Fibroblast of pulmonary artery (primary cell): ENCODE measurements at regions not wholly inside any gene's neighbourhood (a gene's known extent, or its start where the extent isn't known, plus 50 kb on each side); places are given as distances from the start of the nearest gene placed in this dataset.

Experiments
- DNase-seq: peaks from one replicate; pipeline ENCODE4 v3.0.0-alpha.2; 2010; ENCODE audit warnings: low read depth
- H3K4me3 ChIP-seq: replicated peaks from 2 replicates; pipeline ENCODE4 v1.5.1; 2011; ENCODE audit warnings: low read depth, mild to moderate bottlenecking, control low read depth, low read length, moderate library complexity
- TF ChIP-seq, protein P1 (sequence below): IDR thresholded peaks from 2 replicates; pipeline ENCODE4 v1.5.1; 2011; ENCODE audit warnings: mild to moderate bottlenecking, control low read depth, low read length, inconsistent platforms; ENCODE audit errors: missing control alignments

DNA sequence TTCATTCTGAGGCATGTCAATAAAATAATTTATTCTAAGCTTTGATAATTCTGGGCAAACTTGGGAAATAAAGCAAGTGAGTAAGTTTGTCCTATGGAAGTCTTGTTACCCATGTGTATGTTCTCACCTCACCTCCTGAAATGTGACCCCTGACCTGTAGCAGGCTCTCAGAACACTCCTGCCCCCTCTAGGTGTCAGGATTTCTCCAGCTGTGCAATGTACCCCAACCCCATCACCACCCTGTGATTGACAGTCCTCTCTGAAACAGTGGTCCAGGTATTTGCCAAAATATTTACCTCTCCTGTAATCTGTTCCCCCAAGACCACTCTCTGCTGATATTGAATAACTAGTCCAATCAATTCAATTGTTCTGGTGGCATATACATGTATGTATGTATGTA, 122.6 kb upstream of the PTER start:
- no peak for DNase-seq
- no peak overlapping the region for H3K4me3 ChIP-seq
- TF ChIP-seq, protein P1, sequence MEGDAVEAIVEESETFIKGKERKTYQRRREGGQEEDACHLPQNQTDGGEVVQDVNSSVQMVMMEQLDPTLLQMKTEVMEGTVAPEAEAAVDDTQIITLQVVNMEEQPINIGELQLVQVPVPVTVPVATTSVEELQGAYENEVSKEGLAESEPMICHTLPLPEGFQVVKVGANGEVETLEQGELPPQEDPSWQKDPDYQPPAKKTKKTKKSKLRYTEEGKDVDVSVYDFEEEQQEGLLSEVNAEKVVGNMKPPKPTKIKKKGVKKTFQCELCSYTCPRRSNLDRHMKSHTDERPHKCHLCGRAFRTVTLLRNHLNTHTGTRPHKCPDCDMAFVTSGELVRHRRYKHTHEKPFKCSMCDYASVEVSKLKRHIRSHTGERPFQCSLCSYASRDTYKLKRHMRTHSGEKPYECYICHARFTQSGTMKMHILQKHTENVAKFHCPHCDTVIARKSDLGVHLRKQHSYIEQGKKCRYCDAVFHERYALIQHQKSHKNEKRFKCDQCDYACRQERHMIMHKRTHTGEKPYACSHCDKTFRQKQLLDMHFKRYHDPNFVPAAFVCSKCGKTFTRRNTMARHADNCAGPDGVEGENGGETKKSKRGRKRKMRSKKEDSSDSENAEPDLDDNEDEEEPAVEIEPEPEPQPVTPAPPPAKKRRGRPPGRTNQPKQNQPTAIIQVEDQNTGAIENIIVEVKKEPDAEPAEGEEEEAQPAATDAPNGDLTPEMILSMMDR = no peak

DNA sequence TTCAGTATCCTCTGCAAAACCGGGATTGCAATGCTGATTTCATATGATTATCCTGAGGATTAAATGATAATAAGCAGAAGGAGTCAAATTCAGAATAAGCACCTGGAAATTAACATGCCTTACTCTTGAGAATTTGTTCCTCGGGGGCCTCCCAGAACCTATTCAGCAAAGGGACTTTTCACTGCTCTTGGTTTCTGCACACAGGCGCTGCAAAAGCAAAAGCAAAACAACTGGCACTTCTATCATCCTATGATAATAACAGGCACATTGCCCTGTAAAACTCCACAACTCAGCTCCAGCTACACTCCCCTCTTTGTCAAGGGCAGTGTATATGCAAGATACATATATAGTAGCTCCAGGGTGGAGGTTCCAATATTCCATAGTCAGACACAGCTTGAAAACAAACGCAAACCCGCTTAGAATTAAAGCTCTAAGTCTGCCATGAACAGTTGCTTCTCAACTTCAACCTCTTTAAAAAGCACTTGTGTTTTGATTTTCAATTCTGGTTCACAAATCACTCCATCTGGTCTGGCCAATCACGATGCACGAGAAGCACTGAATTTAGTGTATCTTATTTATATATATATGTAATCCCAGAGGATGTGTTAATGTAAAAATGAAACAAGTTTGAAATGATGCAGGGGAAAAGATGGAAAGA, 119.9 kb upstream of the PTER start:
- H3K4me3 ChIP-seq = no peak overlapping the region
- TF ChIP-seq, protein P1 = no peak
- no peak for DNase-seq

DNA sequence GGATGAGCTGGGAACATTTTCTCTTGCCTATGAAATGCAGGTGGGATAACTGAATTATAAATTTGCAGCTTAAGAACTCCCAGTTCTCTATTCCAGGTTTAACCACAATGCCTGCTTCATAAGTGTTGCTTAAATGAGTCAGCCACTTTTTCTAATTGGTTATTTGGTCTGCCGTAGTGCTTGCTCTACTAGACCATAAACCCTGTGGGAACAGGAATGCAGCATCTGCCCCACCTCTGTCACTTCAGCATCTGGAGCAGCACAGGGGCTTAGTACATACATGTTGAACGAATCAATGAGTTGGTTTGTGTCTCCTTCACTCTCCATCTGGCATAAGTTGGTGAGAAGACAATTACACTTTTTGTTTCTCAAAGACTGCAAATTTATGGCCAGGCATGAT, 95.2 kb upstream of the PTER start:
- TF ChIP-seq, protein P1 = no peak
- no peak overlapping the region for H3K4me3 ChIP-seq
- no peak for DNase-seq

DNA sequence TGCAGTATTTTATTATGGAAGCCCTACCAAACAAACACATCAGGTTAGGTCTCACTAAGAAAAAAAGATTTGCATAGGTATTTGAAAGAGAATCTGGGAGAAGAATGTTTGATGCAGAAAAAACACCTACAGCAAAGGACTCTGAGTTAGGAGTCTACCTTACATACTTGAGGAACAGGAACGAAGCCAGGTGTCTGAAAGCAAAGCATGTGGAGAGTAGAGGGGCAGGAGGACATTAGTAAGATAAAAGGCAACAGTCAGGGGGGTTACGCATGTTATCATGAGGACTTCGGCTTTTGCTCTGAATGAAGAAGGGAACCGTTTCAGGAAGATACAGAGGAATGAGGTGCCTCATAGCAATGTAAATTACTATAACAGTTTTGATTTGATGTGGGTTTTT, 87.9 kb upstream of the PTER start:
- no peak for DNase-seq

DNA sequence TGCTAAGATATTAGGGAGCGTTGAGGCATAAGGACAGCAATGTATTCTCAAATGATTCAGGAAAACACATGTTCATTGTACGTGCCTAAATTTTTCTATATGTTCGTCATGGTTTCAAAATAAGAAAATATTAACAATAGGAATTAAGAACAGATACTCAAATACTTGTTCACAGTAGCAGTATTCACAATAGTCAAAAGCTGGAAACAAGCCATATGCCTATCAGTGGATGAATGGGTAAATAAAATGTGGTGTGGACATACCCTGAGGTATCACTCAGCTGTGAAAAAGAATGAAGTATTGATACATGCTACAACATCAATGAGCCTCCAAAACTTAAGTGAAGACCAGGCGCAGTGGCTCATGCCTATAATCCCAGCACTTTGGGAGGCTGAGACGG, 84.7 kb upstream of the PTER start:
- TF ChIP-seq, protein P1 = no peak
- H3K4me3 ChIP-seq = no peak overlapping the region
- DNase-seq = no peak

More for the DNA sequence above, 87.9 kb upstream of the PTER start:
- TF ChIP-seq, protein P1 = no peak
- H3K4me3 ChIP-seq = no peak overlapping the region

DNA sequence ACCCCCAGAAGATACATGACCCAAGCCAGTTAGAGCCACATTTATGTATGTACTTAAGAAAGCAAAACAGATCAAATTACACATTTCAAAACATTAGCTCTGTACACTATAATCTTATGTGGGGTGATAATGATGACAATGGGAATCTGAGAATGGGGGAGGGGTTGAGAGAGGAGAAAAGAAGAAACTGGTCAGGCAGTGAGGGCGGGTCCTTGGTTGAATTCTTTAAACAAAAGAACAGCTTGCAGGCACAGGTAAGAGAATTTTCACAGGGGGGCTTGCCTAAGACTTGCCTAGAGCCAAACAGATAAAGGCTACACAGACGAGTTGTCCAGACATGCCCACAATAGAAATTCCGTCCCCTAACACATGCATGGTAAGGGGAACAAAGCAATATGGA, 76.8 kb upstream of the PTER start:
- no peak for DNase-seq
- H3K4me3 ChIP-seq = no peak overlapping the region
- TF ChIP-seq, protein P1 = no peak

DNA sequence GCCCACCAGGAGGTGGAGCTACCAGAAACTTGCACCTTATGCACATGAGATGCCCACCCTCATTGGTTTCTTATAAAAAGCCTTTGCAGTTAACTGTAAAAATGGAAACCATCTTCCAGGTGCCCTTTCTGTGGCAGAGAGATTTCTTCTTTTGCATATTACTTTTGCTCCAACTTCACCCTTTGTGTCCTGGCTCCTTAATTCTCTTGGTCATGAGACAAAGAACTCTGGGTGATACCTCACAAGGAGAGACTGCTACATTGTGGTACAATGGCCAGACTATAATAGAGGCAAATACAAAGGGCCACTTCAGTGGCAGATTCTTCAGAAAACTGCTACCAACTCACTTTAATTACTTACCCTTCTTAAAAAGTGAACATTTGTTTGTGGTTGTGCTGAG, 76.4 kb upstream of the PTER start:
- no peak overlapping the region for H3K4me3 ChIP-seq
- no peak for DNase-seq
- TF ChIP-seq, protein P1 = no peak
